ENCODE measurements at regions not wholly inside any gene's neighbourhood (a gene's known extent, or its start where the extent isn't known, plus 50 kb on each side); places are given as distances from the start of the nearest gene placed in this dataset.

DNA sequence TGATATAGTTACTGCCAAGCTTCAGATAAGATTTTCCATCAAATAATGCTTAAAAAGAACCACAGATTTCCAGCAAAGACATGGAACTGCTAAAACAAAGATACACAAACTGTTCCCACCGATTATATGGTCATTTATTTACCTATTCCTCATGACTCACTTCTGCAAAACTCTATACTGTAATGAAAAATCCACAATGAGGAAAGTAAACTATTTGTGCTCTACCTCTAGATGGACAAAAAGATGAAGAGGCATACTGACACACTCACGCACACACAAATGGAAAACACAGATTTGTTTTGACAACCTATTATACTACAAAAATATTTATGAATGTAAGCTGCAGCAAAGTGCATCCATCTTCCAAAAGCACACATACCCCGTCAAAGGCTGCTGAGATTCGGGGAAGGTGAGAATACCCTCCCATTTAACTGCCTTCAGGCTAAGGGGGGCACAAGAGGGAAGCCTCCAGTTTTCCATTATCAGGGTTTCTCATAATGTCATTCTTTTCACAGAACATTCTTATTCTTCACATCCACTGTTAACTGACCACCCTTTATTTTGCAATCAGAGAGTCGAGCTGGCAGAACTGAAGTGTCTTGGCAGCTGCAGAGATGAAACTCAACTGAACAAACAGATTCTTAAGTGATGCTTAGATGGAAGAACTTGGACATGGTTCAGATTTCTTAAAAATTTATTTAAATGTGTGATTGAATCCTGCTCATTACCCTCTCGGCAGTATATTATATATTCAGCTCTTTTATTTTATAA lies 115.9 kb upstream of the TANK start:
- H3K27me3 ChIP-seq, result no peaks in the 10 kb centered on the region
- H3K4me1 ChIP-seq, result no peaks in the 10 kb centered on the region
- no peaks in the 10 kb centered on the region for H3K36me3 ChIP-seq
- DNase-seq (ENCODE audit: low spot score in 2 of 2), result no peak
- no peak overlapping the region for H3K4me3 ChIP-seq
- H3K27ac ChIP-seq, result no peak overlapping the region
- no peaks in the 10 kb centered on the region for H3K9me3 ChIP-seq
- TF ChIP-seq POLR2AphosphoS5 (IDR thresholded peaks at IDR 0.05) (no peak), POLR2A (IDR thresholded peaks at IDR 0.05) (no peak), CTCF (IDR thresholded peaks at IDR 0.05) (no peak)
- intact Hi-C loops (cut with DNase I; ENCODE audit: low total_unique reads), result no loop called here

DNA sequence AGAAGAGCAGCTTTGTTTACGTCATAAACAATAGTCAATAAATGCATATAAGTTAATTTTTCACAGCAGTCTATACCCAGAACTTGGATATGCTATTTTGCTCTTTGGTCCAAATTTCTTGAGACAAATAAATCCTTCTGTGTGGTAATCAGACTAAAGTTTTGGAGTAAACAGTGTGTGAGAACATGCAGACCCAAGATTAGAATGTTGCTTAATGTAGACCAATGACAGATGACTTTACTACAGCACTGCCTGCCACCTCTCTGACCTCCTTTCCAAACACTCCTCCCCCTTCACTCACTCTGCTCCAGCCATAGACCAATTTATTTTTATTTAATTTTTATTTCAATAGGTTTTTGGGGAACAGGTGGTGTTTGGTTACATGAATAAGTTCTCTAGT lies 115.3 kb upstream of the TANK start:
- Histone ChIP-seq H3K4me3 (no peak overlapping the region), H3K27ac (no peak overlapping the region), H3K9me3 (no peaks in the 10 kb centered on the region), H3K36me3 (no peaks in the 10 kb centered on the region), H3K27me3 (no peaks in the 10 kb centered on the region), H3K4me1 (no peaks in the 10 kb centered on the region)
- TF ChIP-seq POLR2AphosphoS5 (IDR thresholded peaks at IDR 0.05) (peak in 1 of 3 donors; percentile 53), CTCF (IDR thresholded peaks at IDR 0.05) (no peak)
- intact Hi-C loops (cut with DNase I; ENCODE audit: low total_unique reads), result no loop called here
- DNase-seq (ENCODE audit: low spot score in 2 of 2), result no peak

DNA sequence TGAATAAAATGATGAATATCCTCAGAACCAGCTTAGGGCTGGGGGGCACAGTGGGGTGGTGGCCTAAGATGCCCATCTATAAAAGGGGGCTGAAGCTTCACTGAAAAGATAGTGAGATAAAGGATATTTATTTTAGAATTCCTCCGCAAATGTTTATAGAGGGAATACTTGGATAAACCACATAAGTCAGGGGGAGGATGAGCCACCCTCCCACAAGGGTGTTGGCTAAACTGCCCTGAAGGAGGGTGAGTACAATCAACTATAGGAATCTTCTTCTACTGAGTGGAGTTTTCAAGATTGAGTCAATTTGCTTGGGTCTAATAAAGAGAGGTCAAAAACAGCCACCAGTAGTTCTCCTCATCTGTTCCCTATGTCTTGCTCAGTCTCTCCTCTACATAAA lies 114.5 kb upstream of the TANK start:
- H3K4me3 ChIP-seq, result no peak overlapping the region
- no peak for DNase-seq (ENCODE audit: low spot score in 2 of 2)
- no peaks in the 10 kb centered on the region for H3K36me3 ChIP-seq
- H3K27me3 ChIP-seq, result no peaks in the 10 kb centered on the region
- H3K9me3 ChIP-seq, result no peaks in the 10 kb centered on the region
- H3K27ac ChIP-seq, result no peak overlapping the region
- TF ChIP-seq CTCF (IDR thresholded peaks at IDR 0.05), result no peak
- TF ChIP-seq POLR2AphosphoS5 (IDR thresholded peaks at IDR 0.05), result no peak
- TF ChIP-seq POLR2A (IDR thresholded peaks at IDR 0.05), result no peak
- no peaks in the 10 kb centered on the region for H3K4me1 ChIP-seq
- intact Hi-C loops (cut with DNase I; ENCODE audit: low total_unique reads), result no loop called here

DNA sequence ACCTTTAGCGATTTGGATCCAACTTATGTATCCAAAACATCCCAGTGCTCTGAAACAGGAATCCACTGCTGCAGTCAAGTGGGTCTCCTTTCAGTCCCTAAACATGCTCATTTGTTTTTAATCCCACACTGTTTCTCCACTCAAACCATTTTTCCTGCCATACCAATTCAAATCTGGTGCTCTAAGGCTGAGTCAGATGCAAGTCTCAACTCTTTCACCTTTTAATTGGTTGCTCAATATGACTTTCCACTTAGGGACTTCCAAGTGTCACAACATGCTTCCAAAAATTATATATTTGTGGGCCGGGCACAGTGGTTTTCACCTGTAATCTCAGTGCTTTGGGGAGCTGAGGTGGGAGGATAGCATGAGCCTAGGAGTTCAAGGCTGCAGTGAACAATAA lies 113.4 kb upstream of the TANK start:
- Histone ChIP-seq H3K27me3 (no peaks in the 10 kb centered on the region), H3K27ac (no peak overlapping the region), H3K4me3 (no peak overlapping the region), H3K36me3 (no peaks in the 10 kb centered on the region), H3K9me3 (no peaks in the 10 kb centered on the region), H3K4me1 (no peaks in the 10 kb centered on the region)
- TF ChIP-seq POLR2AphosphoS5 (IDR thresholded peaks at IDR 0.05) (no peak), POLR2A (IDR thresholded peaks at IDR 0.05) (no peak), CTCF (IDR thresholded peaks at IDR 0.05) (no peak)
- intact Hi-C loops (cut with DNase I; ENCODE audit: low total_unique reads), result no loop called here
- no peak for DNase-seq (ENCODE audit: low spot score in 2 of 2)

- no peak for DNase-seq (ENCODE audit: low spot score in 2 of 2)
- no peaks in the 10 kb centered on the region for H3K36me3 ChIP-seq
- no peaks in the 10 kb centered on the region for H3K9me3 ChIP-seq
- intact Hi-C loops (cut with DNase I; ENCODE audit: low total_unique reads), result no loop called here
- TF ChIP-seq POLR2A (IDR thresholded peaks at IDR 0.05) (no peak), POLR2AphosphoS5 (IDR thresholded peaks at IDR 0.05) (no peak), CTCF (IDR thresholded peaks at IDR 0.05) (no peak)
- H3K27ac ChIP-seq, result no peak overlapping the region
- no peaks in the 10 kb centered on the region for H3K4me1 ChIP-seq
- H3K27me3 ChIP-seq, result no peaks in the 10 kb centered on the region
- no peak overlapping the region for H3K4me3 ChIP-seq
Observed at GRCh38 chr2:161048317-161048716, 111.9 kb upstream of the TANK start.

Data from breast epithelium (tissue), 4 donors.